WTC11 (cell line): ENCODE measurements at regions not wholly inside any gene's neighbourhood (a gene's known extent, or its start where the extent isn't known, plus 50 kb on each side); places are given as distances from the start of the nearest gene placed in this dataset.

Experiments used
- ATAC-seq: fragments of 200-7000 bp; cut with Tn5 transposase; 2 replicates; pipeline ENCODE4 v1.10.0; 2021; ENCODE audit warnings: mild to moderate bottlenecking, moderate library complexity
- CTCF ChIA-PET: fragments of 300-600 bp; sonication (Branson Sonifier 250); formaldehyde crosslinking; loops from one replicate; lab custom pipeline; 2021; ENCODE audit warnings: antibody characterized with exemption; lab: Charles Lee
- POLR2A ChIA-PET: fragments of 350-600 bp; sonication (Branson Sonifier 250); formaldehyde crosslinking; loops from one replicate; lab custom pipeline; 2021; ENCODE audit warnings: antibody characterized with exemption; lab: Charles Lee
- DNase-seq: peaks from one replicate; pipeline ENCODE4 v3.0.0; 2021; ENCODE audit warnings: low spot score
- H3K27ac Mint-ChIP-seq: 2 replicates; pipeline ENCODE4 v1.8.0; 2021; ENCODE audit warnings: mixed read lengths
- H3K27me3 Mint-ChIP-seq: 2 replicates; pipeline ENCODE4 v1.8.0; 2021; ENCODE audit warnings: low read depth, mild to moderate bottlenecking, moderate library complexity, mixed read lengths
- H3K36me3 Mint-ChIP-seq: 2 replicates; pipeline ENCODE4 v1.8.0; 2021; ENCODE audit warnings: mixed read lengths
- H3K4me1 Mint-ChIP-seq: 2 replicates; pipeline ENCODE4 v1.8.0; 2022; ENCODE audit warnings: mixed read lengths
- H3K4me3 Mint-ChIP-seq: 2 replicates; pipeline ENCODE4 v1.8.0; 2021; ENCODE audit warnings: mild to moderate bottlenecking, moderate library complexity, mixed read lengths
- H3K9me3 Mint-ChIP-seq: 2 replicates; pipeline ENCODE4 v1.8.0; 2021; ENCODE audit warnings: mixed read lengths
- CREM ChIP-seq: sonication (generic); formaldehyde crosslinking; IDR thresholded peaks from 2 replicates; pipeline ENCODE4 v1.8.1; 2022; ENCODE audit warnings: mild to moderate bottlenecking, missing genetic modification reagents, moderate library complexity
- ELF4 ChIP-seq: sonication (generic); formaldehyde crosslinking; IDR thresholded peaks from 2 replicates; pipeline ENCODE4 v1.8.1; 2022; ENCODE audit warnings: low read depth, mild to moderate bottlenecking, moderate library complexity, missing genetic modification reagents
- ESRRA ChIP-seq: sonication (generic); formaldehyde crosslinking; IDR thresholded peaks from 2 replicates; pipeline ENCODE4 v1.8.1; 2022; ENCODE audit warnings: mild to moderate bottlenecking, missing genetic modification reagents, borderline replicate concordance
- ETV6 ChIP-seq: sonication (generic); formaldehyde crosslinking; IDR thresholded peaks from 2 replicates; pipeline ENCODE4 v1.8.1; 2022; ENCODE audit warnings: mild to moderate bottlenecking, missing genetic modification reagents
- FOXP1 ChIP-seq: sonication (generic); formaldehyde crosslinking; IDR thresholded peaks from 2 replicates; pipeline ENCODE4 v1.8.0; 2022; ENCODE audit warnings: missing genetic modification reagents, mild to moderate bottlenecking, moderate library complexity, borderline replicate concordance
- FOXP4 ChIP-seq: sonication (generic); formaldehyde crosslinking; IDR thresholded peaks from 2 replicates; pipeline ENCODE4 v1.8.0; 2022; ENCODE audit warnings: mild to moderate bottlenecking, missing genetic modification reagents
- IRF1 ChIP-seq: sonication (generic); formaldehyde crosslinking; IDR thresholded peaks from 2 replicates; pipeline ENCODE4 v1.8.0; 2023; ENCODE audit warnings: missing genetic modification reagents
- MXD4 ChIP-seq: fragments of 250-450 bp; sonication (Bioruptor Pico); IDR thresholded peaks from 2 replicates; pipeline ENCODE4 v1.8.0; 2021; ENCODE audit warnings: mild to moderate bottlenecking, moderate library complexity, borderline replicate concordance
- MYBL2 ChIP-seq: sonication (generic); formaldehyde crosslinking; IDR thresholded peaks from 2 replicates; pipeline ENCODE4 v1.8.1; 2023; ENCODE audit warnings: mild to moderate bottlenecking, moderate library complexity, missing genetic modification reagents
- OVOL2 ChIP-seq: fragments of 250-450 bp; sonication (Bioruptor Pico); IDR thresholded peaks from 2 replicates; pipeline ENCODE4 v1.9.0; 2021; ENCODE audit warnings: mild to moderate bottlenecking, borderline replicate concordance
- ZNF232 ChIP-seq: sonication (generic); formaldehyde crosslinking; IDR thresholded peaks from 2 replicates; pipeline ENCODE4 v1.8.0; 2022; ENCODE audit warnings: mild to moderate bottlenecking, missing genetic modification reagents
- ZNF416 ChIP-seq: fragments of 250-450 bp; sonication (Bioruptor Pico); IDR thresholded peaks from 2 replicates; pipeline ENCODE4 v1.9.0; 2021; ENCODE audit warnings: mild to moderate bottlenecking, inconsistent platforms
- ZNF423 ChIP-seq: fragments of 250-450 bp; sonication (Bioruptor Pico); IDR thresholded peaks from 2 replicates; pipeline ENCODE4 v2.1.2; 2022; ENCODE audit warnings: mild to moderate bottlenecking, moderate library complexity
- ZNF532 ChIP-seq: fragments of 250-450 bp; sonication (Bioruptor Pico); IDR thresholded peaks from 2 replicates; pipeline ENCODE4 v1.9.0; 2021; ENCODE audit warnings: mild to moderate bottlenecking, borderline replicate concordance
- TF ChIP-seq, protein P1 (sequence below): sonication (generic); formaldehyde crosslinking; conservative IDR thresholded peaks from 2 replicates; pipeline ENCODE4 v1.8.1; 2022; ENCODE audit warnings: mild to moderate bottlenecking, missing genetic modification reagents
- TF ChIP-seq, protein P2 (sequence below): sonication (generic); formaldehyde crosslinking; IDR thresholded peaks from 2 replicates; pipeline ENCODE4 v1.8.1; 2022; ENCODE audit warnings: missing genetic modification reagents, borderline replicate concordance
- TF ChIP-seq, protein P3 (sequence below): sonication (generic); formaldehyde crosslinking; IDR thresholded peaks from 2 replicates; pipeline ENCODE4 v1.8.1; 2023; ENCODE audit warnings: mild to moderate bottlenecking, missing genetic modification reagents, moderate library complexity
- TF ChIP-seq, protein P4 (sequence below): sonication (generic); formaldehyde crosslinking; IDR thresholded peaks from 2 replicates; pipeline ENCODE4 v1.8.0; 2023; ENCODE audit warnings: mild to moderate bottlenecking, missing genetic modification reagents

DNA sequence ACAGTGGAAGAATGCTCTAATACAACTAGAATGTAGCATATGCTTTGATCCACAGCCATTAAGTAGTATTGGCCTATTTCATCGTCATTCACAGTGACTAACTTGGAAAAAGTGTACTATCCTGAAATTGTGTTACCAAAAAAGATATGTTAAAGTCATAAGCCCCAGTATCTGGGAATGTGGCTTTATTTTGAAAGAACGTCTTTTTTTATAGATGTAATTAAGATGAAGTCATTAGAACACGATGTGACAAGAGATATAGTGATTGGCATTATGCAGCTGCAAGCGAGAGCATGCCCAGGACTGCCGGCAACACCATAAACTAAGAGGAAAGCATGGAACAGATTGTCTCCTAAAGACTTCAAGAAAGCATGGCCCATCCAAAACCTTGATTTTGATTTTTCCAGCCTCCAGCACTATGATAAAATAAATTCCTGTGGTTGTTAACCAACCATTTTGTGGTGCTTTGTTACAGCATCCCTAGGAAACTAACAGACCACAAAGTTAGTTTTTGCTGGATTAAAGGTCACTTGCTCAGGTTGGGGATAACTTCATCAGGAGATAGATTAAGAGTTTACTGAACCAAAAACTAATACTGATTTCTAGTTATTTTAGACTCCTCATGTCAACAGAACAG is 870.6 kb upstream of the LRRC4C start:
- CTCF ChIA-PET: no interaction called here
- peaks cover 21% of the 10 kb centered on the region for H3K36me3 Mint-ChIP-seq

More for the DNA sequence above, 870.6 kb upstream of the LRRC4C start:
- TF ChIP-seq ZNF232 (CRISPR knock-in tag) (no peak), ESRRA (CRISPR knock-in tag) (no peak), OVOL2 (CRISPR knock-in tag) (no peak), ELF4 (CRISPR knock-in tag) (no peak), ZNF423 (CRISPR knock-in tag) (no peak), ZNF416 (CRISPR knock-in tag) (no peak), CREM (CRISPR knock-in tag) (no peak), ZNF532 (no peak), MXD4 (CRISPR knock-in tag) (no peak), FOXP1 (CRISPR knock-in tag) (no peak), MYBL2 (CRISPR knock-in tag) (no peak), FOXP4 (no peak), IRF1 (CRISPR knock-in tag) (no peak), ETV6 (no peak)
- TF ChIP-seq, protein P1, sequence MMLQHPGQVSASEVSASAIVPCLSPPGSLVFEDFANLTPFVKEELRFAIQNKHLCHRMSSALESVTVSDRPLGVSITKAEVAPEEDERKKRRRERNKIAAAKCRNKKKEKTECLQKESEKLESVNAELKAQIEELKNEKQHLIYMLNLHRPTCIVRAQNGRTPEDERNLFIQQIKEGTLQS: no peak
- TF ChIP-seq, protein P2, sequence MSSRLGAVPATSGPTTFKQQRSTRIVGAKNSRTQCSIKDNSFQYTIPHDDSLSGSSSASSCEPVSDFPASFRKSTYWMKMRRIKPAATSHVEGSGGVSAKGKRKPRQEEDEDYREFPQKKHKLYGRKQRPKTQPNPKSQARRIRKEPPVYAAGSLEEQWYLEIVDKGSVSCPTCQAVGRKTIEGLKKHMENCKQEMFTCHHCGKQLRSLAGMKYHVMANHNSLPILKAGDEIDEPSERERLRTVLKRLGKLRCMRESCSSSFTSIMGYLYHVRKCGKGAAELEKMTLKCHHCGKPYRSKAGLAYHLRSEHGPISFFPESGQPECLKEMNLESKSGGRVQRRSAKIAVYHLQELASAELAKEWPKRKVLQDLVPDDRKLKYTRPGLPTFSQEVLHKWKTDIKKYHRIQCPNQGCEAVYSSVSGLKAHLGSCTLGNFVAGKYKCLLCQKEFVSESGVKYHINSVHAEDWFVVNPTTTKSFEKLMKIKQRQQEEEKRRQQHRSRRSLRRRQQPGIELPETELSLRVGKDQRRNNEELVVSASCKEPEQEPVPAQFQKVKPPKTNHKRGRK (CRISPR knock-in tag): no peak
- TF ChIP-seq, protein P3, sequence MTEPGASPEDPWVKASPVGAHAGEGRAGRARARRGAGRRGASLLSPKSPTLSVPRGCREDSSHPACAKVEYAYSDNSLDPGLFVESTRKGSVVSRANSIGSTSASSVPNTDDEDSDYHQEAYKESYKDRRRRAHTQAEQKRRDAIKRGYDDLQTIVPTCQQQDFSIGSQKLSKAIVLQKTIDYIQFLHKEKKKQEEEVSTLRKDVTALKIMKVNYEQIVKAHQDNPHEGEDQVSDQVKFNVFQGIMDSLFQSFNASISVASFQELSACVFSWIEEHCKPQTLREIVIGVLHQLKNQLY (CRISPR knock-in tag): no peak
- TF ChIP-seq, protein P4, sequence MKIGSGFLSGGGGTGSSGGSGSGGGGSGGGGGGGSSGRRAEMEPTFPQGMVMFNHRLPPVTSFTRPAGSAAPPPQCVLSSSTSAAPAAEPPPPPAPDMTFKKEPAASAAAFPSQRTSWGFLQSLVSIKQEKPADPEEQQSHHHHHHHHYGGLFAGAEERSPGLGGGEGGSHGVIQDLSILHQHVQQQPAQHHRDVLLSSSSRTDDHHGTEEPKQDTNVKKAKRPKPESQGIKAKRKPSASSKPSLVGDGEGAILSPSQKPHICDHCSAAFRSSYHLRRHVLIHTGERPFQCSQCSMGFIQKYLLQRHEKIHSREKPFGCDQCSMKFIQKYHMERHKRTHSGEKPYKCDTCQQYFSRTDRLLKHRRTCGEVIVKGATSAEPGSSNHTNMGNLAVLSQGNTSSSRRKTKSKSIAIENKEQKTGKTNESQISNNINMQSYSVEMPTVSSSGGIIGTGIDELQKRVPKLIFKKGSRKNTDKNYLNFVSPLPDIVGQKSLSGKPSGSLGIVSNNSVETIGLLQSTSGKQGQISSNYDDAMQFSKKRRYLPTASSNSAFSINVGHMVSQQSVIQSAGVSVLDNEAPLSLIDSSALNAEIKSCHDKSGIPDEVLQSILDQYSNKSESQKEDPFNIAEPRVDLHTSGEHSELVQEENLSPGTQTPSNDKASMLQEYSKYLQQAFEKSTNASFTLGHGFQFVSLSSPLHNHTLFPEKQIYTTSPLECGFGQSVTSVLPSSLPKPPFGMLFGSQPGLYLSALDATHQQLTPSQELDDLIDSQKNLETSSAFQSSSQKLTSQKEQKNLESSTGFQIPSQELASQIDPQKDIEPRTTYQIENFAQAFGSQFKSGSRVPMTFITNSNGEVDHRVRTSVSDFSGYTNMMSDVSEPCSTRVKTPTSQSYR: no peak
- no peaks in the 10 kb centered on the region for H3K27me3 Mint-ChIP-seq
- H3K27ac Mint-ChIP-seq: no peak overlapping the region
- POLR2A ChIA-PET: no interaction called here
- H3K9me3 Mint-ChIP-seq: peaks cover 53% of the 10 kb centered on the region
- H3K4me1 Mint-ChIP-seq: no peaks in the 10 kb centered on the region
- no peak for DNase-seq
- ATAC-seq: no peak
- no peak overlapping the region for H3K4me3 Mint-ChIP-seq
